ENCODE measurements at regions not wholly inside any gene's neighbourhood (a gene's known extent, or its start where the extent isn't known, plus 50 kb on each side); places are given as distances from the start of the nearest gene placed in this dataset.

DNA sequence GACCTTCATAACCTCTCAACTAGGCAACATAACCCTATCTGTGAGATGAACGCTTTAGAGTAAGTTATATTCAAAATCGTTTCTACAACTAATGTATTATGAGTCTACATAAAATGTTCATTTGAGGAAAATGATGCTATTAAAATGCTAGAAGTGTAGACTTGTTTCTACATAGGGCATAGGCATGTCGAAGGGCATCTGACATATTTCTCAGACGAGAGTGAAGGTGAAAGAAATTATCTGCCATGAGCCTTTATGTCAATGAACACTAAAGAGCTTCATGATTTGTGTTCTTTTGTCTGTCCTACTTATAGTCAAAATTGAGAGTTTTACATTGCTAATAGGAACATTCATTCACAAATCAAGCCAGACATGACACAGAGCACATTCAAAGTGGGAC lies 811.8 kb downstream of the RAB28 start:
- no peaks in the 10 kb centered on the region for H3K9me3 ChIP-seq
- no peaks in the 10 kb centered on the region for H3K27me3 ChIP-seq
- H3K27ac ChIP-seq = no peak overlapping the region
- DNase-seq = no peak
- H3K4me1 ChIP-seq = no peaks in the 10 kb centered on the region
- no peaks in the 10 kb centered on the region for H3K36me3 ChIP-seq
- ATAC-seq = no peak
- 53% methylated on average over 4 of the region's 4 CpGs for WGBS (ENCODE audit: insufficient coverage, low coverage, low lambda C conversion rate, missing lambda C conversion rate)
- no peak overlapping the region for H3K4me3 ChIP-seq
- TF ChIP-seq CTCF (IDR thresholded peaks at IDR 0.05) = no peak
- no peak for TF ChIP-seq POLR2A (IDR thresholded peaks at IDR 0.05)
- intact Hi-C loops (cut with DNase I) = no loop called here

DNA sequence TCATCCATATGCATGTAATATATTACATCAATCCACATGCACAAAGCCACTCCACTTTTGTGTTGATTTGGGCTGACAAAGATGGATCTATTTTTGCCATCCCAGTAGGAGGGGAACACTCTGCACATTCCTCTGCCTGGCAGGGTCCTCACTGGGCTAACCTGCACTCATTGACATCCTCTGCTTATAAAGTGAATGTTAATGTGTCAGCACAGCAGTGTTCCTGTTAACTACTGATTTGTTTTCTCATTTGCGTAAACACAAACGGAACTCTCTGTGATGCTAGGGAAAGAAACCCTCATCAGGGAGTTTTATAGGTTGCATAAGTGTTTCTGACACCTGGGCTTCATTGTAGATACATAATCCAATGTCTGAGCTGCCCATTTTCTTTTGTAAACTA lies 826.0 kb downstream of the RAB28 start:
- Histone ChIP-seq H3K9me3 (no peaks in the 10 kb centered on the region), H3K27me3 (no peaks in the 10 kb centered on the region), H3K36me3 (no peaks in the 10 kb centered on the region), H3K27ac (no peak overlapping the region), H3K4me1 (no peaks in the 10 kb centered on the region), H3K4me3 (no peak overlapping the region)
- no peak for TF ChIP-seq CTCF (IDR thresholded peaks at IDR 0.05)
- no peak for TF ChIP-seq POLR2A (IDR thresholded peaks at IDR 0.05)
- ATAC-seq = no peak
- 65% methylated on average over 2 of the region's 2 CpGs for WGBS (ENCODE audit: insufficient coverage, low coverage, low lambda C conversion rate, missing lambda C conversion rate)
- DNase-seq = no peak
- intact Hi-C loops (cut with DNase I) = no loop called here

GRCh38 chr4:12651876-12652275 lies 832.3 kb downstream of the RAB28 start:
- ATAC-seq (no peak), DNase-seq (no peak)
- 61% methylated on average over 3 of the region's 3 CpGs for WGBS (ENCODE audit: insufficient coverage, low coverage, low lambda C conversion rate, missing lambda C conversion rate)
- Histone ChIP-seq H3K36me3 (no peaks in the 10 kb centered on the region), H3K4me1 (no peaks in the 10 kb centered on the region), H3K9me3 (no peaks in the 10 kb centered on the region), H3K27me3 (no peaks in the 10 kb centered on the region), H3K4me3 (no peak overlapping the region), H3K27ac (no peak overlapping the region)
- intact Hi-C loops (cut with DNase I) = no loop called here
- no peak for TF ChIP-seq CTCF (IDR thresholded peaks at IDR 0.05)
- no peak for TF ChIP-seq POLR2A (IDR thresholded peaks at IDR 0.05)

GRCh38 chr4:12645732-12646131 lies 838.4 kb downstream of the RAB28 start:
- no peaks in the 10 kb centered on the region for H3K27me3 ChIP-seq
- no peaks in the 10 kb centered on the region for H3K4me1 ChIP-seq
- no peak overlapping the region for H3K4me3 ChIP-seq
- intact Hi-C loops (cut with DNase I) = no loop called here
- no peaks in the 10 kb centered on the region for H3K36me3 ChIP-seq
- H3K27ac ChIP-seq = no peak overlapping the region
- no peak for ATAC-seq
- DNase-seq = no peak
- TF ChIP-seq POLR2A (IDR thresholded peaks at IDR 0.05) (no peak), CTCF (IDR thresholded peaks at IDR 0.05) (no peak)
- no peaks in the 10 kb centered on the region for H3K9me3 ChIP-seq

GRCh38 chr4:12644261-12644660 lies 839.9 kb downstream of the RAB28 start:
- H3K27me3 ChIP-seq = no peaks in the 10 kb centered on the region
- no peaks in the 10 kb centered on the region for H3K9me3 ChIP-seq
- no peak for DNase-seq
- intact Hi-C loops (cut with DNase I) = no loop called here
- H3K36me3 ChIP-seq = no peaks in the 10 kb centered on the region
- H3K4me3 ChIP-seq = no peak overlapping the region
- H3K27ac ChIP-seq = no peak overlapping the region
- H3K4me1 ChIP-seq = no peaks in the 10 kb centered on the region
- TF ChIP-seq CTCF (IDR thresholded peaks at IDR 0.05) = no peak
- TF ChIP-seq POLR2A (IDR thresholded peaks at IDR 0.05) = no peak
- WGBS (ENCODE audit: insufficient coverage, low coverage, low lambda C conversion rate, missing lambda C conversion rate) = 21% methylated on average over 1 of the region's 1 CpG
- no peak for ATAC-seq

All from right lobe of liver (tissue), 6 donors.